GM10248 (cell line): ENCODE measurements at regions not wholly inside any gene's neighbourhood (a gene's known extent, or its start where the extent isn't known, plus 50 kb on each side); places are given as distances from the start of the nearest gene placed in this dataset.

Source experiments
- CTCF ChIA-PET: fragments of 300-600 bp; sonication (Branson Sonifier 250); formaldehyde crosslinking; extraction: SDS; loops from one replicate; lab custom pipeline; 2021; ENCODE audit warnings: antibody characterized with exemption; lab: Yijun Ruan, JAX
- POLR2A ChIA-PET: fragments of 350-650 bp; sonication (Branson Sonifier 250); formaldehyde crosslinking; extraction: SDS; loops from one replicate; lab custom pipeline; 2020; ENCODE audit warnings: antibody characterized with exemption; lab: Yijun Ruan, JAX
- DNase-seq: peaks from one replicate; pipeline ENCODE4 v3.0.0; 2012; ENCODE audit errors: extremely low spot score
- TF ChIP-seq, protein P1 (sequence below): IDR thresholded peaks from 2 replicates; pipeline ENCODE4 v1.5.1; 2012; ENCODE audit warnings: mild to moderate bottlenecking, low read depth; ENCODE audit errors: extremely low read depth, missing control alignments, control extremely low read depth

DNA sequence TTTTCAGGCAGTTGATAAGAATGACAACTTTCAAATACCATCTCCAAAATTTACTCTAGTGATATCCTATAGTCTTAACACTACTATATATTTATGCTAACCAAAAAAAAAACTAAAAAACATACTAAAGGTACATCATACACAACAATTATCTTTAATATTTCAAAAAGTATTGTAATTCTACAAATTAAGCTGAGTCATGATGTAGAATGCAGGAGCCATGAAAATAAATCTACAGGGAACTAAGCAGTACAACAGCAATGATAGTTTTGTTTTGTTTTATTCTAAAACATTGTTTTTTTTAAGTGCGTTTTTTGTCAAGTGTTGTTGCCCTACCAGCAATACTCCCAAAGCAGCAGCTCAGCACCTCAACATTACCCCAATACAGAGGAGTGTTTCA, 314.3 kb downstream of the FSIP2 start:
- ChIA-PET POLR2A (no interaction called here), CTCF (no interaction called here)
- TF ChIP-seq, protein P1, sequence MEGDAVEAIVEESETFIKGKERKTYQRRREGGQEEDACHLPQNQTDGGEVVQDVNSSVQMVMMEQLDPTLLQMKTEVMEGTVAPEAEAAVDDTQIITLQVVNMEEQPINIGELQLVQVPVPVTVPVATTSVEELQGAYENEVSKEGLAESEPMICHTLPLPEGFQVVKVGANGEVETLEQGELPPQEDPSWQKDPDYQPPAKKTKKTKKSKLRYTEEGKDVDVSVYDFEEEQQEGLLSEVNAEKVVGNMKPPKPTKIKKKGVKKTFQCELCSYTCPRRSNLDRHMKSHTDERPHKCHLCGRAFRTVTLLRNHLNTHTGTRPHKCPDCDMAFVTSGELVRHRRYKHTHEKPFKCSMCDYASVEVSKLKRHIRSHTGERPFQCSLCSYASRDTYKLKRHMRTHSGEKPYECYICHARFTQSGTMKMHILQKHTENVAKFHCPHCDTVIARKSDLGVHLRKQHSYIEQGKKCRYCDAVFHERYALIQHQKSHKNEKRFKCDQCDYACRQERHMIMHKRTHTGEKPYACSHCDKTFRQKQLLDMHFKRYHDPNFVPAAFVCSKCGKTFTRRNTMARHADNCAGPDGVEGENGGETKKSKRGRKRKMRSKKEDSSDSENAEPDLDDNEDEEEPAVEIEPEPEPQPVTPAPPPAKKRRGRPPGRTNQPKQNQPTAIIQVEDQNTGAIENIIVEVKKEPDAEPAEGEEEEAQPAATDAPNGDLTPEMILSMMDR = no peak
- no peak for DNase-seq

DNA sequence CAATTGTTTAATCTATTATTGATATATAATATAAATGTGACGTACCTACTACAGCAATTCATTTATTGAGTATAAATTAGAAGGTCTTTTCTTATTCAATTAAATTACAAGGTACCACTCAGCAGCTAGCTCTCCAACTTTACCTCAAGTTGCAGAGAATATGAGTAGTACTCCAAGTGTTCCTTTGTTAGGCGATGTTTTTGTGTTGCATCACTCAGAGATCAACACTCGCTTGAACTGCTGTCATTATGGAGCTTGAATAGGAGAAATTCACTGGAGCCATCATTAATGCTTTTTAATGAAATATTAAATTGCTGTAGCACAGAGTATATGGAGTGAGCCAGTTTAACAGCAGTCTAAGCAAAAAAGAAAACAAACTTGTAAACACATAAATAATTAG, 320.0 kb downstream of the FSIP2 start:
- ChIA-PET POLR2A (interaction anchor here (0.6 kb wide), 1 partner anchor 15 kb away, joined by 3 read pairs; no protein-coding TSS in a partner anchor), CTCF (interaction anchor here (1.2 to 2.1 kb wide), 4 partner anchors 13 to 189 kb away, joined by 3 to 5 read pairs (median 4); no protein-coding TSS in a partner anchor)
- TF ChIP-seq, protein P1 = no peak
- DNase-seq = no peak

GRCh38 chr2:186059096-186059495, 320.5 kb downstream of the FSIP2 start:
- ChIA-PET POLR2A (interaction anchor here (0.6 kb wide), 1 partner anchor 14 kb away, joined by 3 read pairs; no protein-coding TSS in a partner anchor), CTCF (interaction anchor here (1.2 to 2.1 kb wide), 4 partner anchors 13 to 189 kb away, joined by 3 to 5 read pairs (median 4); no protein-coding TSS in a partner anchor)
- TF ChIP-seq, protein P1 = no peak
- DNase-seq = no peak

DNA sequence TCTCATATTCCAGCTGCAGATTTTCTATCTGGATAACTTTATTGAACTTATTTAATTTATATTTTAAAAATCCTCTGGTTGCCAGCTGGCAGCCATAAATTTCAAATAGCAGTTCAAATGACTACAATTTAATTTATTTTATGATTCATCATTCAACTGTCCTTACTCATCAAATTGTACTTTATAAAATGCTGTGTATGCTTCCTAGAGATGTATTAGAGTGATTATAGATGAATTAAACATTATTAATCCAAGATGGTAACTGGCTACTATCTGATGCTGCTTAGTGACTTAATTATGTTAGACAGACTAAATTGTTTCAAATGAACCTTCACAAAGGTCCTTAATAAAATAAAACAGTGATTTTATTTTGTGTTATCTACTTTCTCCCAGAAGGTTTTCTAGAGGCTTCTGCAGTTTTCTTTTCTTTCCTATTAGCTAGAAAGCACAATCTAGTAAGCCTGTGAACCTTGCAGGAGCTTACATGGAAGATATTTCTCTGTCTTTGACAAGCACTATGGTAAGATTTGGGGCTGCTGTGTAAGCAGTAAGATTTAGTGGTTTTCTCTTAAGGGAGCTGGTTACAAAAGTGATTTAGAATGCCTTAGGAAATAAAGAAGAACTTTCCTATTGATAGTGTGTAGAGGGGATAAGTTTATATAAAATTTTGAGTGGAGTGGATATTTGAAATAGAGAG, 322.3 kb downstream of the FSIP2 start:
- DNase-seq = no peak
- ChIA-PET CTCF (interaction anchor here (1.3 to 2.1 kb wide), 3 partner anchors 12 to 18 kb away, joined by 3 to 5 read pairs (median 5); no protein-coding TSS in a partner anchor), POLR2A (no interaction called here)
- TF ChIP-seq, protein P1 = no peak

DNA sequence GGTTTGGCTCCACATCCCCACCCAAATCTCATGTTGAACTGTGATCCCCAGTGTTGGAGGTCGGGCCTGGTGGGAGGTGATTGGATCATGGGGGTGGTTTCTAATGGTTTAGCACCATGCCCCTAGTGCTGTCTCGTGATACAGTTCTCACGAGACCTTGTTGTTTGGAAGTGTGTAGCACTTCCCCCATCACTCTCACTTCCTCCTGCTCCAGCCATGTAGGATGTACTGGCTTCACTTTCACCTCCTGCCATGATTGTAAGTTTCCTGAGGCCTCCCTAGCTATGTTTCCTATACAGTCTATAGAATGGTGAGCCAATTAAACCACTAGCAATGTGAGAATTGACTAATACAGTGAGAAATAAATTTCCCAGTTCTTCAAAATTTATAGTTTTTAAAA, 325.9 kb downstream of the FSIP2 start:
- TF ChIP-seq, protein P1 = no peak
- ChIA-PET POLR2A (no interaction called here), CTCF (no interaction called here)
- DNase-seq = no peak

DNA sequence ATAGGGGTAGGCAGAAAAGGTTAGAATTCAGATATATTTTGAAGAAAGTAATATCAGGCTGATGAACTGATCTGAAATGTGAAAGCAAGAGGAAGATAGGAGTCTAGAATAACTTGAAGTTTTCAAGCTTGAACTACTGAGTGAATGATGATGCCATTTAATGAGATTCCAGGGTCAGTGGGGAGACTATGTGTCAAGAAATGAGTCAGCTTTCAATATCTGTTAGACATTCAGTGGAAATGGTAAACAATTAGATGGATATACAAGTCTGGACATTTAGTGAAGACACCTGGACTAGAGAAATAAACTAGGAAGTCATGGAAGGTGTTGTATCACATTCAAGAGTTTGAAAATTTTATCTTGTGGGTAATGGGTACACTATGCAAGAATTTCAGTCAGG, 326.9 kb downstream of the FSIP2 start:
- TF ChIP-seq, protein P1 = no peak
- no peak for DNase-seq
- ChIA-PET CTCF (no interaction called here), POLR2A (no interaction called here)
